K562 (cell line): ENCODE measurements at regions not wholly inside any gene's neighbourhood (a gene's known extent, or its start where the extent isn't known, plus 50 kb on each side); places are given as distances from the start of the nearest gene placed in this dataset.

Experiments used
- CHAMP1 ChIP-seq: fragments of 450-650 bp; IDR thresholded peaks from 2 replicates; pipeline ENCODE4 v1.6.1; 2016; ENCODE audit warnings: mild to moderate bottlenecking
- E2F8 ChIP-seq: fragments of 450-650 bp; IDR thresholded peaks from 2 replicates; pipeline ENCODE4 v1.7.1; 2018; ENCODE audit warnings: mild to moderate bottlenecking, low read depth; ENCODE audit not compliant: partially characterized antibody
- GMEB1 ChIP-seq: fragments of 250-450 bp; sonication (Bioruptor Pico); IDR thresholded peaks from 2 replicates; pipeline ENCODE4 v1.4.0; 2020; ENCODE audit warnings: mild to moderate bottlenecking
- GTF2F1 ChIP-seq: IDR thresholded peaks from 2 replicates; pipeline ENCODE4 v1.6.1; 2011; ENCODE audit warnings: low read depth, low read length, improper control_type of control experiment
- MBD2 ChIP-seq: sonication (generic); IDR thresholded peaks from 2 replicates; pipeline ENCODE4 v1.6.1; 2016; ENCODE audit warnings: low read depth, borderline replicate concordance
- NR4A1 ChIP-seq, 2 experiments: fragments of 250-450 bp in 1 of 2; fragments of 450-650 bp in 1 of 2; sonication (Bioruptor Pico) in 1 of 2; IDR thresholded peaks; 2 replicates each; pipeline versions ENCODE4 v1.4.0 to v1.6.1; 2016 to 2020; ENCODE audit warnings: mild to moderate bottlenecking in 2 of 2, missing compliant biosample characterization in 1 of 2, missing genetic modification characterization in 1 of 2, moderate library complexity in 1 of 2
- PRMT5 ChIP-seq: sonication (generic); formaldehyde crosslinking; IDR thresholded peaks from 2 replicates; pipeline ENCODE4 v1.5.0; 2020; ENCODE audit warnings: missing genetic modification reagents
- RBM14 ChIP-seq: fragments of 200-400 bp; formaldehyde crosslinking; IDR thresholded peaks from 2 replicates; pipeline ENCODE4 v1.6.1; 2018; ENCODE audit warnings: low read depth, mild to moderate bottlenecking, low read length, moderate library complexity, borderline replicate concordance; ENCODE audit not compliant: insufficient read depth
- SRF ChIP-seq, 2 experiments: fragments of 250-450, 450-650 bp in 1 of 2; sonication (Bioruptor Pico) in 1 of 2; sonication (generic) in 1 of 2; formaldehyde crosslinking; IDR thresholded peaks; 2 replicates each; pipeline versions ENCODE4 v1.5.0 to v1.5.1; 2020 to 2022; ENCODE audit warnings: mild to moderate bottlenecking in 1 of 2, missing genetic modification reagents in 1 of 2
- TSC22D4 ChIP-seq: fragments of 450-650 bp; IDR thresholded peaks from 2 replicates; pipeline ENCODE4 v1.6.1; 2016; ENCODE audit warnings: missing genetic modification characterization, missing biosample characterization, control low read depth
- XRCC3 ChIP-seq: fragments of 450-650 bp; IDR thresholded peaks from 2 replicates; pipeline ENCODE4 v1.6.1; 2017; ENCODE audit warnings: mild to moderate bottlenecking, moderate library complexity
- ZNF316 ChIP-seq: fragments of 450-650 bp; IDR thresholded peaks from 2 replicates; pipeline ENCODE4 v1.6.1; 2016
- TF ChIP-seq, protein P1 (sequence below): IDR thresholded peaks from 3 replicates; pipeline ENCODE4 v1.6.1; 2011; ENCODE audit warnings: borderline replicate concordance, mild to moderate bottlenecking, moderate library complexity; ENCODE audit not compliant: insufficient read length; ENCODE audit errors: extremely low read depth

- TF ChIP-seq E2F8 (no peak), MBD2 (no peak), SRF (CRISPR knock-in tag; IDR thresholded peaks at IDR 0.05) (no peak), RBM14 (no peak), TSC22D4 (tag) (no peak), GTF2F1 (no peak), ZNF316 (no peak), GMEB1 (CRISPR knock-in tag) (no peak), CHAMP1 (no peak), PRMT5 (no peak), NR4A1 (CRISPR knock-in tag; IDR thresholded peaks at IDR 0.05) (no peak), NR4A1 (tag; IDR thresholded peaks at IDR 0.05) (no peak), XRCC3 (no peak)
- TF ChIP-seq, protein P1, sequence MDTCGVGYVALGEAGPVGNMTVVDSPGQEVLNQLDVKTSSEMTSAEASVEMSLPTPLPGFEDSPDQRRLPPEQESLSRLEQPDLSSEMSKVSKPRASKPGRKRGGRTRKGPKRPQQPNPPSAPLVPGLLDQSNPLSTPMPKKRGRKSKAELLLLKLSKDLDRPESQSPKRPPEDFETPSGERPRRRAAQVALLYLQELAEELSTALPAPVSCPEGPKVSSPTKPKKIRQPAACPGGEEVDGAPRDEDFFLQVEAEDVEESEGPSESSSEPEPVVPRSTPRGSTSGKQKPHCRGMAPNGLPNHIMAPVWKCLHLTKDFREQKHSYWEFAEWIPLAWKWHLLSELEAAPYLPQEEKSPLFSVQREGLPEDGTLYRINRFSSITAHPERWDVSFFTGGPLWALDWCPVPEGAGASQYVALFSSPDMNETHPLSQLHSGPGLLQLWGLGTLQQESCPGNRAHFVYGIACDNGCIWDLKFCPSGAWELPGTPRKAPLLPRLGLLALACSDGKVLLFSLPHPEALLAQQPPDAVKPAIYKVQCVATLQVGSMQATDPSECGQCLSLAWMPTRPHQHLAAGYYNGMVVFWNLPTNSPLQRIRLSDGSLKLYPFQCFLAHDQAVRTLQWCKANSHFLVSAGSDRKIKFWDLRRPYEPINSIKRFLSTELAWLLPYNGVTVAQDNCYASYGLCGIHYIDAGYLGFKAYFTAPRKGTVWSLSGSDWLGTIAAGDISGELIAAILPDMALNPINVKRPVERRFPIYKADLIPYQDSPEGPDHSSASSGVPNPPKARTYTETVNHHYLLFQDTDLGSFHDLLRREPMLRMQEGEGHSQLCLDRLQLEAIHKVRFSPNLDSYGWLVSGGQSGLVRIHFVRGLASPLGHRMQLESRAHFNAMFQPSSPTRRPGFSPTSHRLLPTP = no peak
Measured at GRCh38 chr10:81564143-81564542, 310.9 kb upstream of the NRG3 start (continued).
